H1 (cell line): ENCODE measurements at regions not wholly inside any gene's neighbourhood (a gene's known extent, or its start where the extent isn't known, plus 50 kb on each side); places are given as distances from the start of the nearest gene placed in this dataset.

Experiments
- E2F6 ChIP-seq: IDR thresholded peaks from 2 replicates; pipeline ENCODE4 v1.6.1; 2012; ENCODE audit warnings: inconsistent platforms
- GTF2F1 ChIP-seq: IDR thresholded peaks from 2 replicates; pipeline ENCODE4 v1.6.1; 2012; ENCODE audit warnings: low read depth, low read length, improper control_type of control experiment, borderline replicate concordance
- MAFK ChIP-seq: IDR thresholded peaks from 2 replicates; pipeline ENCODE4 v1.6.1; 2012; ENCODE audit warnings: low read depth, mild to moderate bottlenecking, improper control_type of control experiment, low read length
- POLR2A ChIP-seq, 2 experiments: IDR thresholded peaks; 1 replicate in 1 of 2; 2 replicates in 1 of 2; pipeline ENCODE4 v1.6.1; 2011; ENCODE audit warnings: low read depth in 2 of 2, low read length in 2 of 2, mild to moderate bottlenecking in 2 of 2; ENCODE audit errors: control extremely low read depth in 1 of 2
- POU5F1 ChIP-seq: IDR thresholded peaks from 2 replicates; pipeline ENCODE4 v1.6.1; 2011; ENCODE audit warnings: low read depth, mild to moderate bottlenecking, low read length, moderate library complexity
- RFX5 ChIP-seq: IDR thresholded peaks from 2 replicates; pipeline ENCODE4 v1.6.1; 2011; ENCODE audit warnings: low read depth, low read length, improper control_type of control experiment, borderline replicate concordance
- RNF2 ChIP-seq: fragments of 200-900, 300-1000 bp; sonication (generic); IDR thresholded peaks from 2 replicates; pipeline ENCODE4 v1.7.1; 2016; ENCODE audit warnings: borderline replicate concordance, low read depth, mild to moderate bottlenecking, antibody characterized with exemption, low read length; ENCODE audit not compliant: poor library complexity, severe bottlenecking; ENCODE audit errors: missing control alignments
- SP1 ChIP-seq: IDR thresholded peaks from 2 replicates; pipeline ENCODE4 v1.6.1; 2011; ENCODE audit warnings: low read depth, low read length
- TAF7 ChIP-seq: optimal IDR thresholded peaks from 2 replicates; pipeline ENCODE3; 2011; ENCODE audit warnings: low read depth, mild to moderate bottlenecking, inconsistent platforms, low read length, moderate library complexity, borderline replicate concordance
- TBP ChIP-seq: IDR thresholded peaks from 2 replicates; pipeline ENCODE4 v1.6.1; 2011; ENCODE audit warnings: low read depth, low read length, improper control_type of control experiment
- ZNF274 ChIP-seq: IDR thresholded peaks from 2 replicates; pipeline ENCODE4 v1.7.0; 2012; ENCODE audit warnings: low read length, borderline replicate concordance; ENCODE audit errors: extremely low read depth
- TF ChIP-seq, protein P1 (sequence below), 3 experiments: IDR thresholded peaks; 1 replicate in 2 of 3; 2 replicates in 1 of 3; pipeline versions ENCODE4 v1.5.1 to v1.6.1; 2011; ENCODE audit warnings: low read length in 3 of 3, mild to moderate bottlenecking in 3 of 3, inconsistent platforms in 2 of 3, low read depth in 1 of 3, moderate library complexity in 1 of 3; ENCODE audit not compliant: insufficient read depth in 1 of 3; ENCODE audit errors: control extremely low read depth in 1 of 3

GRCh38 chr22:48505891-48506290 is 1321.8 kb downstream of the BRD1 start:
- TF ChIP-seq RNF2 (no peak), POU5F1 (no peak), POLR2A (IDR thresholded peaks at IDR 0.05; ENCODE audit: control extremely low read depth in 1 of 2, low read depth in 2 of 2, low read length in 2 of 2) (no peak), GTF2F1 (no peak), ZNF274 (no peak), TAF7 (no peak), MAFK (no peak), TBP (no peak), E2F6 (no peak), SP1 (no peak), RFX5 (no peak)
- TF ChIP-seq, protein P1, sequence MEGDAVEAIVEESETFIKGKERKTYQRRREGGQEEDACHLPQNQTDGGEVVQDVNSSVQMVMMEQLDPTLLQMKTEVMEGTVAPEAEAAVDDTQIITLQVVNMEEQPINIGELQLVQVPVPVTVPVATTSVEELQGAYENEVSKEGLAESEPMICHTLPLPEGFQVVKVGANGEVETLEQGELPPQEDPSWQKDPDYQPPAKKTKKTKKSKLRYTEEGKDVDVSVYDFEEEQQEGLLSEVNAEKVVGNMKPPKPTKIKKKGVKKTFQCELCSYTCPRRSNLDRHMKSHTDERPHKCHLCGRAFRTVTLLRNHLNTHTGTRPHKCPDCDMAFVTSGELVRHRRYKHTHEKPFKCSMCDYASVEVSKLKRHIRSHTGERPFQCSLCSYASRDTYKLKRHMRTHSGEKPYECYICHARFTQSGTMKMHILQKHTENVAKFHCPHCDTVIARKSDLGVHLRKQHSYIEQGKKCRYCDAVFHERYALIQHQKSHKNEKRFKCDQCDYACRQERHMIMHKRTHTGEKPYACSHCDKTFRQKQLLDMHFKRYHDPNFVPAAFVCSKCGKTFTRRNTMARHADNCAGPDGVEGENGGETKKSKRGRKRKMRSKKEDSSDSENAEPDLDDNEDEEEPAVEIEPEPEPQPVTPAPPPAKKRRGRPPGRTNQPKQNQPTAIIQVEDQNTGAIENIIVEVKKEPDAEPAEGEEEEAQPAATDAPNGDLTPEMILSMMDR (IDR thresholded peaks at IDR 0.05; ENCODE audit: control extremely low read depth in 1 of 3, insufficient read depth in 1 of 3, low read depth in 1 of 3, low read length in 3 of 3) = no peak
